ENCODE measurements at regions not wholly inside any gene's neighbourhood (a gene's known extent, or its start where the extent isn't known, plus 50 kb on each side); places are given as distances from the start of the nearest gene placed in this dataset.

DNA sequence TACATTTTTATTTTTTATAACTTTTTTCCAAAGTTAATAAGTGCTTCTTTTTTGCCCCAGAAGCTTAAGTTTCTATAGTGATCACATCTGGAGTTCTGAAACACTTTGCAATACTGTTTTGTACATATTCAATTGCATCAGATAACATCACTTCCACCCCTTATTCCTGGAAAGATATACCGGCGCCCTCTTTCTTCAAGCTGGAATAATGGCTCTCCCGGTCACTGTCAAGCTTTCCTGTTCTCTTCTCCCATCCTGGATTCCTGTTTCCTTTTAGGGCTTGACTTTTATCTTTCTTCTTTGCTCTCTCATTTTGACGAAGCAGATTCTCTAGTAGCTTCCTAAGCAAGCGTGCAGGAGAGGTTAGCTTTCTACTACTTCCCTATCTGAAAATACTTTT is 1866.8 kb downstream of the MRPL39 start:
- TF ChIP-seq CTCF (conservative IDR thresholded peaks at IDR 0.05; ENCODE audit: low read depth, low read length), result no peak
- TF ChIP-seq RFX5 (IDR thresholded peaks at IDR 0.05; ENCODE audit: low read depth, low read length), result no peak
- no peak for TF ChIP-seq MXI1 (IDR thresholded peaks at IDR 0.05; ENCODE audit: borderline replicate concordance, low read depth, low read length)
- no peak for TF ChIP-seq MAFK (IDR thresholded peaks at IDR 0.05; ENCODE audit: low read depth, low read length)
- TF ChIP-seq POLR2A (IDR thresholded peaks at IDR 0.05; ENCODE audit: low read depth, low read length), result no peak
- TF ChIP-seq BHLHE40 (IDR thresholded peaks at IDR 0.05; ENCODE audit: low read depth, low read length), result no peak
- TF ChIP-seq SMC3 (IDR thresholded peaks at IDR 0.05; ENCODE audit: low read depth, low read length), result no peak
- TF ChIP-seq MAZ (IDR thresholded peaks at IDR 0.05; ENCODE audit: borderline replicate concordance, low read depth, low read length), result no peak
- TF ChIP-seq, protein P1, sequence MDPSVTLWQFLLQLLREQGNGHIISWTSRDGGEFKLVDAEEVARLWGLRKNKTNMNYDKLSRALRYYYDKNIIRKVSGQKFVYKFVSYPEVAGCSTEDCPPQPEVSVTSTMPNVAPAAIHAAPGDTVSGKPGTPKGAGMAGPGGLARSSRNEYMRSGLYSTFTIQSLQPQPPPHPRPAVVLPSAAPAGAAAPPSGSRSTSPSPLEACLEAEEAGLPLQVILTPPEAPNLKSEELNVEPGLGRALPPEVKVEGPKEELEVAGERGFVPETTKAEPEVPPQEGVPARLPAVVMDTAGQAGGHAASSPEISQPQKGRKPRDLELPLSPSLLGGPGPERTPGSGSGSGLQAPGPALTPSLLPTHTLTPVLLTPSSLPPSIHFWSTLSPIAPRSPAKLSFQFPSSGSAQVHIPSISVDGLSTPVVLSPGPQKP (IDR thresholded peaks at IDR 0.05; ENCODE audit: borderline replicate concordance, low read depth, low read length), result no peak

All from IMR-90 (cell line).